SK-N-SH treated with all-trans-retinoic acid at 6 μM for 48 hours (cell line): ENCODE measurements at regions not wholly inside any gene's neighbourhood (a gene's known extent, or its start where the extent isn't known, plus 50 kb on each side); places are given as distances from the start of the nearest gene placed in this dataset.

ENCODE experiments used
- CSRNP3 ChIP-seq: fragments of 250-450 bp; sonication (Bioruptor Pico); IDR thresholded peaks from 2 replicates; pipeline ENCODE4 v1.5.1; 2021; ENCODE audit warnings: mild to moderate bottlenecking, moderate library complexity
- ZNF70 ChIP-seq: fragments of 450-650 bp; formaldehyde crosslinking; IDR thresholded peaks from 2 replicates; pipeline ENCODE4 v1.5.0; 2020; ENCODE audit warnings: mild to moderate bottlenecking, moderate library complexity
- TF ChIP-seq, protein P1 (sequence below): fragments of 250-450 bp; sonication (Bioruptor Pico); IDR thresholded peaks from 2 replicates; pipeline ENCODE4 v1.8.0; 2020; ENCODE audit warnings: mild to moderate bottlenecking, moderate library complexity, borderline replicate concordance

GRCh38 chr13:89011615-89012014, 1340.4 kb downstream of the SLITRK5 start:
- TF ChIP-seq, protein P1, sequence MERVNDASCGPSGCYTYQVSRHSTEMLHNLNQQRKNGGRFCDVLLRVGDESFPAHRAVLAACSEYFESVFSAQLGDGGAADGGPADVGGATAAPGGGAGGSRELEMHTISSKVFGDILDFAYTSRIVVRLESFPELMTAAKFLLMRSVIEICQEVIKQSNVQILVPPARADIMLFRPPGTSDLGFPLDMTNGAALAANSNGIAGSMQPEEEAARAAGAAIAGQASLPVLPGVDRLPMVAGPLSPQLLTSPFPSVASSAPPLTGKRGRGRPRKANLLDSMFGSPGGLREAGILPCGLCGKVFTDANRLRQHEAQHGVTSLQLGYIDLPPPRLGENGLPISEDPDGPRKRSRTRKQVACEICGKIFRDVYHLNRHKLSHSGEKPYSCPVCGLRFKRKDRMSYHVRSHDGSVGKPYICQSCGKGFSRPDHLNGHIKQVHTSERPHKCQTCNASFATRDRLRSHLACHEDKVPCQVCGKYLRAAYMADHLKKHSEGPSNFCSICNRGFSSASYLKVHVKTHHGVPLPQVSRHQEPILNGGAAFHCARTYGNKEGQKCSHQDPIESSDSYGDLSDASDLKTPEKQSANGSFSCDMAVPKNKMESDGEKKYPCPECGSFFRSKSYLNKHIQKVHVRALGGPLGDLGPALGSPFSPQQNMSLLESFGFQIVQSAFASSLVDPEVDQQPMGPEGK (CRISPR knock-in tag): no peak
- TF ChIP-seq ZNF70 (CRISPR knock-in tag) (no peak), CSRNP3 (CRISPR knock-in tag) (no peak)
